ENCODE measurements at regions not wholly inside any gene's neighbourhood (a gene's known extent, or its start where the extent isn't known, plus 50 kb on each side); places are given as distances from the start of the nearest gene placed in this dataset.
"Not testable (repeated sequence)": the region's sequence is repeated elsewhere in the genome, so short reads cannot be mapped to it uniquely, and the experiment has no call there.

GRCh38 chr2:242085941-242086621, 216.6 kb downstream of the RTP5 start:
- DNase-seq (peak; percentile 27 to 50), ATAC-seq (replicated peaks in 1 of 2) (peak; percentile 67 to 77)
- Mint-ChIP-seq H3K36me3 (ENCODE audit: insufficient read depth in 2 of 2) (peaks cover 0 to 4% of the 10 kb centered on the region in 2 donors), H3K27ac (peak overlapping the region; percentile 20), H3K9me3 (no peaks in the 10 kb centered on the region), H3K4me3 (peak overlapping the region; percentile 43 to 48), H3K4me1 (ENCODE audit: low read depth) (peaks cover 29% of the 10 kb centered on the region), H3K27me3 (ENCODE audit: low read depth) (no peaks in the 10 kb centered on the region)

- Mint-ChIP-seq H3K4me1 (ENCODE audit: low read depth) (peaks cover 29% of the 10 kb centered on the region), H3K4me3 (peak overlapping the region; percentile 95 to 97)
- peak; percentile 29 to 44 for ATAC-seq (replicated peaks in 1 of 2)
- H3K27me3 Mint-ChIP-seq (ENCODE audit: low read depth); H3K9me3 Mint-ChIP-seq; H3K27ac Mint-ChIP-seq; DNase-seq; H3K36me3 Mint-ChIP-seq (ENCODE audit: insufficient read depth in 2 of 2): not testable (repeated sequence)
Observed at GRCh38 chr2:242088044-242088443, 218.5 kb downstream of the RTP5 start.

GRCh38 chr2:242088471-242089212, 219.1 kb downstream of the RTP5 start:
- Mint-ChIP-seq H3K27ac (no peak overlapping the region), H3K36me3 (ENCODE audit: insufficient read depth in 2 of 2) (peaks cover 0 to 4% of the 10 kb centered on the region in 2 donors), H3K9me3 (no peaks in the 10 kb centered on the region), H3K27me3 (ENCODE audit: low read depth) (no peaks in the 10 kb centered on the region), H3K4me1 (ENCODE audit: low read depth) (peaks cover 29% of the 10 kb centered on the region), H3K4me3 (peak overlapping the region; percentile 95 to 97)
- DNase-seq: peak; percentile 94 to 96
- ATAC-seq (replicated peaks in 1 of 2): peak; percentile 87 to 89

- not testable (repeated sequence) for H3K9me3 Mint-ChIP-seq; ATAC-seq (replicated peaks in 1 of 2); H3K27ac Mint-ChIP-seq; DNase-seq; H3K36me3 Mint-ChIP-seq (ENCODE audit: insufficient read depth in 2 of 2); H3K27me3 Mint-ChIP-seq (ENCODE audit: low read depth)
- H3K4me1 Mint-ChIP-seq (ENCODE audit: low read depth): peaks cover 29% of the 10 kb centered on the region
- peak overlapping the region; percentile 95 to 97 for H3K4me3 Mint-ChIP-seq
Observed at GRCh38 chr2:242089213-242089549, 219.7 kb downstream of the RTP5 start.

- H3K27ac Mint-ChIP-seq; ATAC-seq (replicated peaks in 1 of 2); H3K27me3 Mint-ChIP-seq (ENCODE audit: low read depth); H3K9me3 Mint-ChIP-seq; H3K4me3 Mint-ChIP-seq; DNase-seq; H3K36me3 Mint-ChIP-seq (ENCODE audit: insufficient read depth in 2 of 2); H3K4me1 Mint-ChIP-seq (ENCODE audit: low read depth): not testable (repeated sequence)
Observed at GRCh38 chr2:242097278-242097677, 227.7 kb downstream of the RTP5 start.

- Mint-ChIP-seq H3K27ac (no peak overlapping the region), H3K9me3 (no peaks in the 10 kb centered on the region), H3K4me1 (ENCODE audit: low read depth) (no peaks in the 10 kb centered on the region), H3K36me3 (ENCODE audit: insufficient read depth in 2 of 2) (peaks cover 0 to 7% of the 10 kb centered on the region in 2 donors), H3K27me3 (ENCODE audit: low read depth) (no peaks in the 10 kb centered on the region), H3K4me3 (no peak overlapping the region)
- no peak for ATAC-seq (replicated peaks in 1 of 2)
- DNase-seq: no peak
Observed at GRCh38 chr2:242098034-242098433, 228.5 kb downstream of the RTP5 start.

- H3K27ac Mint-ChIP-seq: no peak overlapping the region
- no peak overlapping the region for H3K4me3 Mint-ChIP-seq
- H3K27me3 Mint-ChIP-seq (ENCODE audit: low read depth): no peaks in the 10 kb centered on the region
- DNase-seq: no peak
- peaks cover 0 to 7% of the 10 kb centered on the region in 2 donors for H3K36me3 Mint-ChIP-seq (ENCODE audit: insufficient read depth in 2 of 2)
- no peaks in the 10 kb centered on the region for H3K4me1 Mint-ChIP-seq (ENCODE audit: low read depth)
- H3K9me3 Mint-ChIP-seq: no peaks in the 10 kb centered on the region
- ATAC-seq (replicated peaks in 1 of 2): no peak
Observed at GRCh38 chr2:242098445-242099128, 229.1 kb downstream of the RTP5 start.

GRCh38 chr2:242103093-242103492, 233.6 kb downstream of the RTP5 start:
- H3K9me3 Mint-ChIP-seq; H3K4me3 Mint-ChIP-seq; ATAC-seq (replicated peaks in 1 of 2); H3K27me3 Mint-ChIP-seq (ENCODE audit: low read depth); DNase-seq; H3K27ac Mint-ChIP-seq; H3K36me3 Mint-ChIP-seq (ENCODE audit: insufficient read depth in 2 of 2): not testable (repeated sequence)
- peaks cover 13% of the 10 kb centered on the region for H3K4me1 Mint-ChIP-seq (ENCODE audit: low read depth)

GRCh38 chr2:242104202-242104956, 234.8 kb downstream of the RTP5 start:
- H3K9me3 Mint-ChIP-seq; H3K27me3 Mint-ChIP-seq (ENCODE audit: low read depth); H3K36me3 Mint-ChIP-seq (ENCODE audit: insufficient read depth in 2 of 2): not testable (repeated sequence)
- Mint-ChIP-seq H3K27ac (peak overlapping the region; percentile 31), H3K4me1 (ENCODE audit: low read depth) (peaks cover 13% of the 10 kb centered on the region), H3K4me3 (peak overlapping the region in 1 of 2 donors; percentile 25)
- DNase-seq: peak in 1 of 2 donors; percentile 26
- peak; percentile 84 to 91 for ATAC-seq (replicated peaks in 1 of 2)

GRCh38 chr2:242107065-242107464, 237.5 kb downstream of the RTP5 start:
- not testable (repeated sequence) for H3K36me3 Mint-ChIP-seq (ENCODE audit: insufficient read depth in 2 of 2); DNase-seq; ATAC-seq (replicated peaks in 1 of 2); H3K9me3 Mint-ChIP-seq; H3K4me3 Mint-ChIP-seq; H3K27me3 Mint-ChIP-seq (ENCODE audit: low read depth)
- peaks cover 14% of the 10 kb centered on the region for H3K4me1 Mint-ChIP-seq (ENCODE audit: low read depth)
- H3K27ac Mint-ChIP-seq: peak overlapping the region; percentile 40

- not testable (repeated sequence) for ATAC-seq (replicated peaks in 1 of 2); H3K9me3 Mint-ChIP-seq; DNase-seq; H3K27me3 Mint-ChIP-seq (ENCODE audit: low read depth); H3K36me3 Mint-ChIP-seq (ENCODE audit: insufficient read depth in 2 of 2); H3K27ac Mint-ChIP-seq; H3K4me3 Mint-ChIP-seq
- peaks cover 14% of the 10 kb centered on the region for H3K4me1 Mint-ChIP-seq (ENCODE audit: low read depth)
Observed at GRCh38 chr2:242108797-242109500, 239.4 kb downstream of the RTP5 start.

GRCh38 chr2:242109819-242110218, 240.3 kb downstream of the RTP5 start:
- H3K27ac Mint-ChIP-seq; DNase-seq; H3K4me1 Mint-ChIP-seq (ENCODE audit: low read depth); H3K27me3 Mint-ChIP-seq (ENCODE audit: low read depth); H3K36me3 Mint-ChIP-seq (ENCODE audit: insufficient read depth in 2 of 2); H3K4me3 Mint-ChIP-seq; H3K9me3 Mint-ChIP-seq; ATAC-seq (replicated peaks in 1 of 2): not testable (repeated sequence)
